Liver (tissue), 8 donors: ENCODE measurements at regions not wholly inside any gene's neighbourhood (a gene's known extent, or its start where the extent isn't known, plus 50 kb on each side); places are given as distances from the start of the nearest gene placed in this dataset.

Source experiments
- DNase-seq: peaks from one replicate; pipeline ENCODE4 v3.0.0-alpha.2; 2017; ENCODE audit warnings: low spot score
- H3K27ac ChIP-seq, 2 donors: one replicate each; pipeline ENCODE4 v1.7.0; 2013; ENCODE audit warnings: inconsistent platforms in 2 of 2, low read length in 2 of 2, control low read depth in 1 of 2, low read depth in 1 of 2, mild to moderate bottlenecking in 1 of 2
- H3K27me3 ChIP-seq, 4 donors: one replicate each; pipeline versions ENCODE4 v1.6.1 to v1.7.0; 2013; ENCODE audit warnings: low read length in 3 of 4, inconsistent platforms in 1 of 4, mild to moderate bottlenecking in 1 of 4, moderate library complexity in 1 of 4; ENCODE audit not compliant: control insufficient read depth in 4 of 4, insufficient read depth in 4 of 4
- H3K36me3 ChIP-seq, 4 donors: one replicate each; pipeline versions ENCODE4 v1.6.1 to v1.7.0; 2013; ENCODE audit warnings: low read length in 3 of 4, mild to moderate bottlenecking in 3 of 4, low read depth in 1 of 4, moderate library complexity in 1 of 4; ENCODE audit not compliant: control insufficient read depth in 4 of 4, insufficient read depth in 3 of 4
- H3K4me1 ChIP-seq, 4 donors: one replicate each; pipeline versions ENCODE4 v1.6.1 to v1.7.0; 2013; ENCODE audit warnings: low read length in 3 of 4, mild to moderate bottlenecking in 3 of 4, moderate library complexity in 1 of 4; ENCODE audit not compliant: control insufficient read depth in 4 of 4, insufficient read depth in 4 of 4
- H3K4me3 ChIP-seq, 3 donors: one replicate each; pipeline versions ENCODE4 v1.6.1 to v1.7.0; 2013; ENCODE audit warnings: low read length in 3 of 3, control low read depth in 1 of 3, low read depth in 1 of 3, mild to moderate bottlenecking in 1 of 3
- H3K9ac ChIP-seq, 2 donors: one replicate each; pipeline ENCODE4 v1.7.0; 2013; ENCODE audit warnings: low read length in 2 of 2, mild to moderate bottlenecking in 2 of 2, moderate library complexity in 2 of 2, control low read depth in 1 of 2, low read depth in 1 of 2
- H3K9me3 ChIP-seq, 4 donors: one replicate each; pipeline versions ENCODE4 v1.6.1 to v1.7.0; 2013; ENCODE audit warnings: low read length in 3 of 4; ENCODE audit not compliant: control insufficient read depth in 4 of 4
- ATF3 ChIP-seq: IDR thresholded peaks from 2 replicates; pipeline ENCODE4 v1.6.1; 2016; ENCODE audit warnings: antibody characterized with exemption
- EGR1 ChIP-seq, 2 donors: IDR thresholded peaks; 2 replicates each; pipeline ENCODE4 v1.6.1; 2016 to 2018; ENCODE audit warnings: antibody characterized with exemption in 2 of 2, low read depth in 2 of 2
- FOXA1 ChIP-seq: IDR thresholded peaks from 2 replicates; pipeline ENCODE4 v1.6.1; 2016; ENCODE audit warnings: antibody characterized with exemption
- FOXA2 ChIP-seq: IDR thresholded peaks from 2 replicates; pipeline ENCODE4 v1.6.1; 2016; ENCODE audit warnings: antibody characterized with exemption
- GABPA ChIP-seq, 2 donors: IDR thresholded peaks in 1 of 2; conservative IDR thresholded peaks in 1 of 2; 2 replicates each; pipeline ENCODE4 v1.6.1; 2016; ENCODE audit warnings: antibody characterized with exemption in 2 of 2, mild to moderate bottlenecking in 1 of 2, moderate library complexity in 1 of 2
- HNF4A ChIP-seq, 2 donors: conservative IDR thresholded peaks; 2 replicates each; pipeline ENCODE4 v1.6.1; 2016; ENCODE audit warnings: antibody characterized with exemption in 2 of 2, mild to moderate bottlenecking in 2 of 2
- HNF4G ChIP-seq: IDR thresholded peaks from 2 replicates; pipeline ENCODE4 v1.6.1; 2016; ENCODE audit warnings: antibody characterized with exemption
- JUND ChIP-seq, 2 donors: IDR thresholded peaks; 2 replicates each; pipeline ENCODE4 v1.6.1; 2016; ENCODE audit warnings: antibody characterized with exemption in 2 of 2
- MAX ChIP-seq: IDR thresholded peaks from 2 replicates; pipeline ENCODE4 v1.6.1; 2016; ENCODE audit warnings: antibody characterized with exemption
- NR2F2 ChIP-seq: IDR thresholded peaks from 2 replicates; pipeline ENCODE4 v1.6.1; 2016; ENCODE audit warnings: antibody characterized with exemption
- RAD21 ChIP-seq, 2 donors: IDR thresholded peaks; 2 replicates each; pipeline ENCODE4 v1.6.1; 2016; ENCODE audit warnings: antibody characterized with exemption in 2 of 2, mild to moderate bottlenecking in 2 of 2
- REST ChIP-seq: IDR thresholded peaks from 2 replicates; pipeline ENCODE4 v1.6.1; 2016; ENCODE audit warnings: antibody characterized with exemption, mild to moderate bottlenecking
- RXRA ChIP-seq, 2 donors: IDR thresholded peaks; 2 replicates each; pipeline ENCODE4 v1.6.1; 2017 to 2018; ENCODE audit warnings: antibody characterized with exemption in 2 of 2, mild to moderate bottlenecking in 1 of 2
- SP1 ChIP-seq: IDR thresholded peaks from 2 replicates; pipeline ENCODE4 v1.6.1; 2018; ENCODE audit warnings: antibody characterized with exemption, mild to moderate bottlenecking
- TAF1 ChIP-seq: conservative IDR thresholded peaks from 2 replicates; pipeline ENCODE4 v1.6.1; 2016; ENCODE audit warnings: antibody characterized with exemption, mild to moderate bottlenecking
- YY1 ChIP-seq: IDR thresholded peaks from 2 replicates; pipeline ENCODE4 v1.6.1; 2016; ENCODE audit warnings: antibody characterized with exemption, mild to moderate bottlenecking
- WGBS: extraction: QIAGEN DNeasy Blood & Tissue Kit; methylation state at CpG from one replicate; pipeline ENCODE4 v1.1.7; 2013; 5-methylcytosine and 5-hydroxymethylcytosine counted together
- TF ChIP-seq, protein P1 (sequence below): IDR thresholded peaks from 2 replicates; pipeline ENCODE4 v1.6.1; 2016; ENCODE audit warnings: antibody characterized with exemption
- TF ChIP-seq, protein P2 (sequence below): fragments of 150-350 bp; IDR thresholded peaks from 2 replicates; pipeline ENCODE4 v1.5.1; 2017; ENCODE audit warnings: improper control_type of control experiment, low read depth, low read length; ENCODE audit not compliant: missing input control
- donor health status: healthy.
- donor health status: healthy.
- donor health status: healthy.
- donor health status: healthy.
- donor health status: healthy.

DNA sequence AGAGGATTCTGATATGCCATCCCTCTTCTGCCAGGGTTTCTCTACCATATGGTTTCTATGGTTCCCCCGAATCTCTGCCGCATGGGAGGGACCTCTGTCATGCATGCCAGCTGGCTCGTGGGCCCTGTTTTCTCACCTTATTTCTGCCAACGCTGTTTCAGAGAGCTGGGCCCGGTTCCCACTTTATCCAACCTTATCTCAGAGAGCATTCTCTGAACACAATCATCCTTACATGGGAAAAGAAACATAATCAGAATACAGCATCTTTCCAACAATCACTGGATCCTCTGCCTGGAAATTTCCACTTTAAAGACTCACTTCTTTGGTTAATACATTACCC, 234.5 kb upstream of the ZBTB20 start:
- TF ChIP-seq NR2F2 (no peak), ATF3 (no peak), MAX (no peak), RAD21 (IDR thresholded peaks at IDR 0.05) (no peak), SP1 (no peak), HNF4G (no peak), FOXA1 (no peak), REST (no peak), FOXA2 (no peak), HNF4A (conservative IDR thresholded peaks at IDR 0.05) (no peak), TAF1 (no peak), EGR1 (IDR thresholded peaks at IDR 0.05; ENCODE audit: low read depth in 2 of 2) (no peak), YY1 (no peak), JUND (IDR thresholded peaks at IDR 0.05) (no peak), RXRA (IDR thresholded peaks at IDR 0.05) (no peak), GABPA (IDR thresholded peaks at IDR 0.05 in 1 of 2, conservative IDR thresholded peaks at IDR 0.05 in 1 of 2) (no peak)
- TF ChIP-seq, protein P1, sequence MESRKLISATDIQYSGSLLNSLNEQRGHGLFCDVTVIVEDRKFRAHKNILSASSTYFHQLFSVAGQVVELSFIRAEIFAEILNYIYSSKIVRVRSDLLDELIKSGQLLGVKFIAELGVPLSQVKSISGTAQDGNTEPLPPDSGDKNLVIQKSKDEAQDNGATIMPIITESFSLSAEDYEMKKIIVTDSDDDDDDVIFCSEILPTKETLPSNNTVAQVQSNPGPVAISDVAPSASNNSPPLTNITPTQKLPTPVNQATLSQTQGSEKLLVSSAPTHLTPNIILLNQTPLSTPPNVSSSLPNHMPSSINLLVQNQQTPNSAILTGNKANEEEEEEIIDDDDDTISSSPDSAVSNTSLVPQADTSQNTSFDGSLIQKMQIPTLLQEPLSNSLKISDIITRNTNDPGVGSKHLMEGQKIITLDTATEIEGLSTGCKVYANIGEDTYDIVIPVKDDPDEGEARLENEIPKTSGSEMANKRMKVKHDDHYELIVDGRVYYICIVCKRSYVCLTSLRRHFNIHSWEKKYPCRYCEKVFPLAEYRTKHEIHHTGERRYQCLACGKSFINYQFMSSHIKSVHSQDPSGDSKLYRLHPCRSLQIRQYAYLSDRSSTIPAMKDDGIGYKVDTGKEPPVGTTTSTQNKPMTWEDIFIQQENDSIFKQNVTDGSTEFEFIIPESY = no peak
- TF ChIP-seq, protein P2, sequence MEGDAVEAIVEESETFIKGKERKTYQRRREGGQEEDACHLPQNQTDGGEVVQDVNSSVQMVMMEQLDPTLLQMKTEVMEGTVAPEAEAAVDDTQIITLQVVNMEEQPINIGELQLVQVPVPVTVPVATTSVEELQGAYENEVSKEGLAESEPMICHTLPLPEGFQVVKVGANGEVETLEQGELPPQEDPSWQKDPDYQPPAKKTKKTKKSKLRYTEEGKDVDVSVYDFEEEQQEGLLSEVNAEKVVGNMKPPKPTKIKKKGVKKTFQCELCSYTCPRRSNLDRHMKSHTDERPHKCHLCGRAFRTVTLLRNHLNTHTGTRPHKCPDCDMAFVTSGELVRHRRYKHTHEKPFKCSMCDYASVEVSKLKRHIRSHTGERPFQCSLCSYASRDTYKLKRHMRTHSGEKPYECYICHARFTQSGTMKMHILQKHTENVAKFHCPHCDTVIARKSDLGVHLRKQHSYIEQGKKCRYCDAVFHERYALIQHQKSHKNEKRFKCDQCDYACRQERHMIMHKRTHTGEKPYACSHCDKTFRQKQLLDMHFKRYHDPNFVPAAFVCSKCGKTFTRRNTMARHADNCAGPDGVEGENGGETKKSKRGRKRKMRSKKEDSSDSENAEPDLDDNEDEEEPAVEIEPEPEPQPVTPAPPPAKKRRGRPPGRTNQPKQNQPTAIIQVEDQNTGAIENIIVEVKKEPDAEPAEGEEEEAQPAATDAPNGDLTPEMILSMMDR = no peak
- WGBS = 72% methylated on average over 5 of the region's 5 CpGs

GRCh38 chr3:115381931-115382330, 234.8 kb upstream of the ZBTB20 start:
- Histone ChIP-seq H3K4me3 (no peak overlapping the region), H3K9me3 (no peaks in the 10 kb centered on the region), H3K9ac (no peak overlapping the region), H3K27ac (no peak overlapping the region), H3K4me1 (no peaks in the 10 kb centered on the region), H3K27me3 (no peaks in the 10 kb centered on the region), H3K36me3 (no peaks in the 10 kb centered on the region)
- DNase-seq = no peak
- TF ChIP-seq HNF4A (conservative IDR thresholded peaks at IDR 0.05) (no peak), MAX (no peak), ATF3 (no peak), EGR1 (IDR thresholded peaks at IDR 0.05; ENCODE audit: low read depth in 2 of 2) (no peak), RXRA (IDR thresholded peaks at IDR 0.05) (no peak)
- 88% methylated on average over 1 of the region's 1 CpG for WGBS

More for the DNA sequence above, 234.5 kb upstream of the ZBTB20 start:
- DNase-seq = no peak
- no peak overlapping the region for H3K9ac ChIP-seq
- H3K9me3 ChIP-seq = no peaks in the 10 kb centered on the region
- H3K36me3 ChIP-seq = no peaks in the 10 kb centered on the region
- no peak overlapping the region for H3K27ac ChIP-seq
- no peaks in the 10 kb centered on the region for H3K4me1 ChIP-seq
- H3K27me3 ChIP-seq = no peaks in the 10 kb centered on the region
- H3K4me3 ChIP-seq = no peak overlapping the region
